ENCODE measurements at regions not wholly inside any gene's neighbourhood (a gene's known extent, or its start where the extent isn't known, plus 50 kb on each side); places are given as distances from the start of the nearest gene placed in this dataset.

DNA sequence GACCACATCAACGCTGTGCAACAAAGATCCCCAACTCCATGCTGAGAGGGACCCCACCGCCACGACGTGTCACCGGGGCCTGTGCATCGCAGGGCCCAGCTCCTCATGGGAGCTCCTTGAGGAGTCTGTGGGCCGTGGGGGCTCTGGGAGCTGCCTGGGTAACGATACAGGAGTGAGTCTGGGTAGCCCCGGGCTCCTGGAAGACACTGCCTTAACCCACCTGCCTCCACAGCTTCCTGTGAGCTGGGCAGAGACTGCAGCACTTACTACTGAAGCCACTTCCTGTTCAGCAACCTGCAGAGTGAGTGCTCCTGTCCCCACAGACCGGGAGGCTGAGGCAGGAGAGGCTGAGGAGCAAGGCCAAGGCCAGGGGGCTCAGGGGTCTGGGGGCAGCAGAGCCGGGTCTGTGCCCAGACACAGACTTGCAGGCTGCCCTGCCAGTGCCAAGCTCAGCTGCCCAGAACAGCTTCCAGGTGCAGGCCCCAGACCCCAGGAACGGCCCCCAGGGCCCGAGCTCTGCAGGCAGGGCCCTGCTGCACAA, 226.7 kb downstream of the BRD1 start:
- CTCF ChIA-PET, result no interaction called here
- H2AK5ac ChIP-seq (ENCODE audit: low read depth, low read length), result no peak overlapping the region
- no peaks in the 10 kb centered on the region for H3K79me1 ChIP-seq (ENCODE audit: low read depth in 1 of 2, low read length in 2 of 2)
- H3K18ac ChIP-seq (ENCODE audit: low read depth, low read length), result no peak overlapping the region
- no peak overlapping the region for H3K14ac ChIP-seq (replicated peaks; ENCODE audit: low read depth, low read length)
- H2AK9ac ChIP-seq (replicated peaks; ENCODE audit: low read depth, low read length, poor library complexity), result no peak overlapping the region
- H3K9me1 ChIP-seq (ENCODE audit: insufficient read depth, low read length), result no peaks in the 10 kb centered on the region
- no peaks in the 10 kb centered on the region for H3K36me3 ChIP-seq (ENCODE audit: control insufficient read depth, insufficient read depth, low read length)
- BruUV-seq (replicated peaks), result no TSS peak
- H3K27ac ChIP-seq (ENCODE audit: insufficient read depth, low read length), result no peak overlapping the region
- H2BK120ac ChIP-seq (ENCODE audit: low read depth, low read length), result no peak overlapping the region
- no peak overlapping the region for H2BK5ac ChIP-seq (ENCODE audit: low read depth, low read length, poor library complexity, severe bottlenecking)
- no peak overlapping the region for H4K5ac ChIP-seq (ENCODE audit: low read depth, low read length)
- POLR2A ChIA-PET (ENCODE audit: unreplicated experiment), result no interaction called here
- DNase-seq, result no peak
- dilution Hi-C loops (cut with HindIII; ENCODE audit: low sequenced_read_pairs, unreplicated experiment), result no loop called here
- no peak overlapping the region for H3K23ac ChIP-seq (ENCODE audit: low read depth, low read length)
- intact Hi-C loops (cut with micrococcal nuclease), result no loop called here
- no peak overlapping the region for H2BK15ac ChIP-seq (ENCODE audit: low read depth, low read length)
- no peak overlapping the region for H4K91ac ChIP-seq (ENCODE audit: insufficient read depth, low read depth, low read length)
- no peaks in the 10 kb centered on the region for H3K27me3 ChIP-seq (ENCODE audit: control insufficient read depth, insufficient read depth, low read length)
- WGBS, 2 experiments (ENCODE audit: extremely low coverage in 2 of 2, insufficient read length in 1 of 2), result 75% methylated on average over 2 of the region's 13 CpGs; no CpG with 5 or more reads in 1 of the 2 experiments
- H3K4me3 ChIP-seq (ENCODE audit: insufficient read depth, low read depth, low read length), result no peak overlapping the region
- H4K8ac ChIP-seq (ENCODE audit: low read depth in 2 of 2, low read length in 2 of 2), result no peak overlapping the region
- no peak for ATAC-seq (ENCODE audit: low read depth)
- TF ChIP-seq FOS (IDR thresholded peaks at IDR 0.05; ENCODE audit: low read depth, low read length) (no peak), CEBPB (IDR thresholded peaks at IDR 0.05; ENCODE audit: low read depth, low read length) (no peak), POLR2A (IDR thresholded peaks at IDR 0.05; ENCODE audit: low read depth, low read length) (no peak), MAZ (IDR thresholded peaks at IDR 0.05; ENCODE audit: borderline replicate concordance, low read depth, low read length) (no peak), RAD21 (IDR thresholded peaks at IDR 0.05; ENCODE audit: low read length) (no peak)
- H2AFZ ChIP-seq (replicated peaks; ENCODE audit: low read length, poor library complexity), result no peak overlapping the region
- H4K20me1 ChIP-seq (ENCODE audit: insufficient read depth, low read length), result no peaks in the 10 kb centered on the region
- no peaks in the 10 kb centered on the region for H3K4me1 ChIP-seq (ENCODE audit: control insufficient read depth, insufficient read depth, low read length)
- no peak overlapping the region for H3K4ac ChIP-seq (ENCODE audit: low read depth, low read length)
- no peak overlapping the region for H3K4me2 ChIP-seq (ENCODE audit: low read depth, low read length)
- peaks cover 48% of the 10 kb centered on the region for H3K9me3 ChIP-seq (ENCODE audit: control insufficient read depth, insufficient read depth, low read length)
- no peak overlapping the region for H2BK20ac ChIP-seq (ENCODE audit: low read depth, low read length)
- no peak overlapping the region for H3K9ac ChIP-seq (ENCODE audit: low read depth, low read length)
- in situ Hi-C loops (cut with MboI; ENCODE audit: low sequenced_read_pairs), result no loop called here
- no peak overlapping the region for H3K56ac ChIP-seq (ENCODE audit: extremely low read depth, insufficient read depth, low read length)

Measured in IMR-90 (cell line).